ENCODE measurements at regions not wholly inside any gene's neighbourhood (a gene's known extent, or its start where the extent isn't known, plus 50 kb on each side); places are given as distances from the start of the nearest gene placed in this dataset.

GRCh38 chr14:94970941-94971730 is 186.2 kb downstream of the DICER1 start:
- no peak for TF ChIP-seq CTCF (IDR thresholded peaks at IDR 0.05)
- DNase-seq (ENCODE audit: low spot score) (no peak), ATAC-seq (ENCODE audit: low FRiP score) (no peak)

- ATAC-seq (ENCODE audit: low FRiP score): no peak
- DNase-seq (ENCODE audit: low spot score): no peak
- no peak for TF ChIP-seq CTCF (IDR thresholded peaks at IDR 0.05)
Measured at GRCh38 chr14:94969766-94970165, 187.6 kb downstream of the DICER1 start.

DNA sequence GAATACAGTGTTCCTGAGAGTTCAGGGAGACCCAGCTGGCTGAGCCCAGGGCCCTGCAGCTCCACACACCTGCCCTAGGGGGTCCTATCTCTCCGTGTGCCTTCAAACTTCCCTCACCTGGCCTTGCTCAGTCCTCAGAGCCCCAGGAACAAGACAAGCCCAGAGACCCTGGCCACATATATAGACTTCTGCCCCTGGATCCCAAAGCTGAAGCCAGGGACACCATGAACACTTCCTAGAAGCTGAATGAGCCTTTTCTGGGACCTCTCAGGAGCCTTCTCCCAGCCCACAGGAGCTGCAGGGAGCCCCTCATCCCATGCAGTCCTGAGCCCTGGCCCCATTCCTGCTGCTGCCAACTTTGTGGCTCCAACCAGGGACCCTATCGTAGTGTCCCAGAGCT is 190.5 kb downstream of the DICER1 start:
- no peak for ATAC-seq (ENCODE audit: low FRiP score)
- DNase-seq (ENCODE audit: low spot score): no peak
- no peak for TF ChIP-seq CTCF (IDR thresholded peaks at IDR 0.05)

GRCh38 chr14:94966344-94966743 is 191.0 kb downstream of the DICER1 start:
- TF ChIP-seq CTCF (IDR thresholded peaks at IDR 0.05): no peak
- DNase-seq (ENCODE audit: low spot score): no peak
- no peak for ATAC-seq (ENCODE audit: low FRiP score)

DNA sequence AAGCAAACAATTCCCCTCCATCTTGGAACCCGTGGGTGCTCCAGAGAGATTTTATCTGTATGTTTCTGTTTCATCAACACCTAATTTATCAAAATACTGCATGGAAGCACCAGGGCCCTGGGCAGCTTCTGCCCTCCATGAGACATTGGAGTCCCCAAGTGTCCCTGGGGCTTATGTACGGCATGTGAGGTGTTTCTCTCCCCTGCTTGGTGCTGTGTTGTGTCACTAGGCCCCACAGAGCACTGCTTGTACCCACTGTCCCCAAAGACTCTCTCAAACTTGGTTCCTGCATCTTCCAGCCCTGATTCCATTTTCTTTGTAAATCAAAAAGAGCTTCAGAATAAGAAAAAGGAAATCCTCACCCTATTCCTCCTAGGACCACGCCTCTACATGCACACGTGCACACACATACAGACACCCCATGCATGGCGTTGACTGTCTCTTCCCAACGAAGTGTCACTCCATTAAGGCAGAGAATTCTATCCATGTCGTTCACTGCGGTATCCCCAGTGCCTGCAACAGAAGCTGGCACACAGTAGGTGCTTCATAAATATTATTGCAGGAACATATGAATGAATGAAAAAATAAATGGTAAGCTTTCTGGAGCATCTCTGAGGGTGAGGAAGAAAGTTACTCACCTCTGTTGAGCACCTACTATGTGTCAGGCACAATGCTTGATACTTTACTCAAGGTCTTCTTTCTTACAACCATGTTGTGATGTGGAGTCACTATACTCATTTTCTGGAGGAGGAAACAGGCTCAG is 191.6 kb downstream of the DICER1 start:
- no peak for TF ChIP-seq CTCF (IDR thresholded peaks at IDR 0.05)
- DNase-seq (ENCODE audit: low spot score): no peak
- no peak for ATAC-seq (ENCODE audit: low FRiP score)

DNA sequence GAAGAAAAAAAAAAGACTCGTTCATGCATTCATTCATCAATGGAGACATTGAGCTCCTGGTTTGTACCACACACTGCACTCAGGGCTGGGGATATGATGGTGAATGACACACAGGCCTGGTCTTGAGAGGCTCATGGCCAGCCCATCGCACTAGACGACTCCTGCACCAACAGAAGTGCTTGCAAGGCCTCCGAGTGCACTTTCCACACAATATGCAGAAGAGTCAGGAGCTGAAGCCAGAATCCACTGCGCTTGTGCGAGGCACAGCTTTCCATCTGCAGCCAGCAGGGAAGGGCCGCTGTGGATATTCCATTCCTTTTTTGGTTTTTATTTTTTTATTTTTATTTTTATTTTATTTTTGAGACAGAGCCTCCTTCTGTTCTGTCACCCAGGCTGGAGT is 192.4 kb downstream of the DICER1 start:
- no peak for ATAC-seq (ENCODE audit: low FRiP score)

More for the DNA sequence above, 192.4 kb downstream of the DICER1 start:
- no peak for TF ChIP-seq CTCF (IDR thresholded peaks at IDR 0.05)
- no peak for DNase-seq (ENCODE audit: low spot score)
